Activated naive CD4-positive, alpha-beta T cell treated with anti-CD3 and anti-CD28 coated beads, Interleukin-2, amount 50 U/mL, for 24 hours (primary cell): ENCODE measurements at regions not wholly inside any gene's neighbourhood (a gene's known extent, or its start where the extent isn't known, plus 50 kb on each side); places are given as distances from the start of the nearest gene placed in this dataset.

Experiments
- H3K27ac Mint-ChIP-seq: one replicate; pipeline ENCODE4 v1.8.0; 2021; ENCODE audit warnings: mild to moderate bottlenecking, mixed read lengths
- H3K27me3 Mint-ChIP-seq: one replicate; pipeline ENCODE4 v1.8.0; 2021; ENCODE audit warnings: mixed read lengths
- H3K36me3 Mint-ChIP-seq: one replicate; pipeline ENCODE4 v1.8.0; 2021; ENCODE audit warnings: mixed read lengths
- H3K4me1 Mint-ChIP-seq: one replicate; pipeline ENCODE4 v1.8.0; 2021; ENCODE audit warnings: mixed read lengths
- H3K4me3 Mint-ChIP-seq: one replicate; pipeline ENCODE4 v1.8.0; 2021; ENCODE audit warnings: mild to moderate bottlenecking, mixed read lengths
- H3K9me3 Mint-ChIP-seq: one replicate; pipeline ENCODE4 v1.8.0; 2021; ENCODE audit warnings: mixed read lengths

- peaks cover 13% of the 10 kb centered on the region for H3K27me3 Mint-ChIP-seq
- H3K4me3 Mint-ChIP-seq: no peak overlapping the region
- H3K4me1 Mint-ChIP-seq: peaks cover 5% of the 10 kb centered on the region
- no peaks in the 10 kb centered on the region for H3K36me3 Mint-ChIP-seq
- no peak overlapping the region for H3K27ac Mint-ChIP-seq
- H3K9me3 Mint-ChIP-seq: no peaks in the 10 kb centered on the region
Observed at GRCh38 chr13:78719367-78719766, 60.4 kb upstream of the OBI1 start.

- Mint-ChIP-seq H3K4me1 (peaks cover 5% of the 10 kb centered on the region), H3K36me3 (no peaks in the 10 kb centered on the region), H3K27me3 (no peaks in the 10 kb centered on the region), H3K9me3 (no peaks in the 10 kb centered on the region), H3K27ac (no peak overlapping the region), H3K4me3 (no peak overlapping the region)
Observed at GRCh38 chr13:78714717-78715116, 55.8 kb upstream of the OBI1 start.

- Mint-ChIP-seq H3K9me3 (no peaks in the 10 kb centered on the region), H3K27ac (no peak overlapping the region), H3K4me1 (peaks cover 5% of the 10 kb centered on the region), H3K27me3 (peaks cover 2% of the 10 kb centered on the region), H3K36me3 (no peaks in the 10 kb centered on the region), H3K4me3 (no peak overlapping the region)
Observed at GRCh38 chr13:78712831-78713230, 53.9 kb upstream of the OBI1 start.

GRCh38 chr13:78709028-78709427, 50.1 kb upstream of the OBI1 start:
- Mint-ChIP-seq H3K27me3 (peaks cover 2% of the 10 kb centered on the region), H3K9me3 (no peaks in the 10 kb centered on the region), H3K27ac (no peak overlapping the region), H3K4me1 (no peaks in the 10 kb centered on the region), H3K36me3 (no peaks in the 10 kb centered on the region), H3K4me3 (no peak overlapping the region)
